Activated T-helper 1 cell treated with anti-CD3 and anti-CD28 coated beads, Interleukin-12 subunit alpha, Interleukin-12 subunit beta, Interleukin-2, Interleukin-4 antibody, amounts not matched to agents 30 ng/mL and 10 ng/mL and 1 ng/mL, durations not matched to agents 14 hours and 24 hours and 36 hours (primary cell): ENCODE measurements at regions not wholly inside any gene's neighbourhood (a gene's known extent, or its start where the extent isn't known, plus 50 kb on each side); places are given as distances from the start of the nearest gene placed in this dataset.

Source experiments
- DNase-seq: peaks from one replicate; pipeline ENCODE4 v3.0.0; 2021; ENCODE audit warnings: low spot score
- H3K27ac Mint-ChIP-seq: one replicate; pipeline ENCODE4 v1.8.0; 2021; ENCODE audit warnings: mild to moderate bottlenecking, mixed read lengths
- H3K27me3 Mint-ChIP-seq: one replicate; pipeline ENCODE4 v1.8.0; 2022; ENCODE audit warnings: mild to moderate bottlenecking, moderate library complexity, mixed read lengths; ENCODE audit not compliant: insufficient read depth
- H3K36me3 Mint-ChIP-seq: one replicate; pipeline ENCODE4 v1.8.0; 2021; ENCODE audit warnings: low read depth, mixed read lengths
- H3K4me1 Mint-ChIP-seq: one replicate; pipeline ENCODE4 v1.8.0; 2021; ENCODE audit warnings: low read depth, mixed read lengths
- H3K4me3 Mint-ChIP-seq: one replicate; pipeline ENCODE4 v1.8.0; 2021; ENCODE audit warnings: mild to moderate bottlenecking, moderate library complexity, mixed read lengths
- H3K9me3 Mint-ChIP-seq: one replicate; pipeline ENCODE4 v1.8.0; 2021; ENCODE audit warnings: mixed read lengths
- intact Hi-C: fragments of 100-400 bp; cut with micrococcal nuclease; formaldehyde crosslinking; loops from one replicate; pipeline ENCODE4 v1.15.1; 2024

DNA sequence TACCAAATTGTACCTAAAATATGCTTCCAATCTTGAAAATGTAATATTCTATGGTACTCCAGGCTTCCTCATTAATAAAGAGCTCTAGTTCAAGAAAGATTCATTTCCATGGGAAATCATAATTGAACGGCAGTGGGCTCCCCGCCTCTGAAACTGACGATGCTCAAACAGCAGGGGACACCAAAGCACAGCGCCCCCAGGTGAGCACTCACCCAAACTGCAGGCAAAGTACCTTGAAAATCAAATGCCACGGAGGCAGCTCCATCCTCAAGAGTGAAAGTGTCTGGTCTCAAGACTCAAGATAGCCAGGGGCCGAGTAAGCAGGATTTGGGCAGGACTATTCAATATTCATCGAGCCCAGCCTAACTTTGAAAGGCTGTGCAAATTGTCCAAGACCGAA, 217.4 kb upstream of the TNRC6C start:
- H3K36me3 Mint-ChIP-seq = no peaks in the 10 kb centered on the region
- no peaks in the 10 kb centered on the region for H3K4me1 Mint-ChIP-seq
- H3K27me3 Mint-ChIP-seq = peaks cover 11% of the 10 kb centered on the region
- peak; percentile 6 for DNase-seq
- no peaks in the 10 kb centered on the region for H3K9me3 Mint-ChIP-seq
- no peak overlapping the region for H3K27ac Mint-ChIP-seq
- intact Hi-C loops = loop anchor here (5.0 kb wide), 1 partner anchor 199 kb away; no protein-coding TSS in a partner anchor
- H3K4me3 Mint-ChIP-seq = no peak overlapping the region

DNA sequence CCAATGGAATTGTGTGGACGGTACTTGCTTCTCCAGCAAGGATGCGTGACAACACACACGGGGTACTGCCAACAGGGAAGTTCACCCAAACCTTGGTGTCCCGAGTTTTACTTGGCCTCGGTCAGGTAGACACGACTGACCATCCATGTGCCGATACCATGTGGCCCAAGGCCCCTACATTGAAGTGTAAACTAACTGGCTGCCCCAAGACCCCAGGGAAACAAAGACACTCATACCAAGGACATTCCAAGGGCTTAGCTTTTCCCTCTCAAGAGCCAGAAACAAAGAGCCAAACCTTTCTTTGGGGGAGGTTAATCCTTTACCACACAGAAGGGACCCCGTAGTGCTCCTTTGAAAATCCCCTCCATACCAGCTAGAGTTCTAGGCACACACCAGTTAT, 215.9 kb upstream of the TNRC6C start:
- H3K4me3 Mint-ChIP-seq = no peak overlapping the region
- no peaks in the 10 kb centered on the region for H3K9me3 Mint-ChIP-seq
- intact Hi-C loops = loop anchor here (5.0 kb wide), 1 partner anchor 200 kb away; no protein-coding TSS in a partner anchor
- no peak for DNase-seq
- H3K27me3 Mint-ChIP-seq = peaks cover 8% of the 10 kb centered on the region
- H3K27ac Mint-ChIP-seq = no peak overlapping the region
- no peaks in the 10 kb centered on the region for H3K4me1 Mint-ChIP-seq
- no peaks in the 10 kb centered on the region for H3K36me3 Mint-ChIP-seq

- Mint-ChIP-seq H3K36me3 (no peaks in the 10 kb centered on the region), H3K27ac (no peak overlapping the region), H3K9me3 (no peaks in the 10 kb centered on the region), H3K27me3 (peaks cover 4% of the 10 kb centered on the region), H3K4me3 (no peak overlapping the region), H3K4me1 (no peaks in the 10 kb centered on the region)
- intact Hi-C loops = loop anchor here (5.0 kb wide), 1 partner anchor 202 kb away; no protein-coding TSS in a partner anchor
- DNase-seq = no peak
Observed at GRCh38 chr17:77744066-77744988, 214.2 kb upstream of the TNRC6C start.

GRCh38 chr17:77745702-77746101, 212.8 kb upstream of the TNRC6C start:
- H3K27ac Mint-ChIP-seq = no peak overlapping the region
- no peaks in the 10 kb centered on the region for H3K4me1 Mint-ChIP-seq
- peaks cover 2% of the 10 kb centered on the region for H3K27me3 Mint-ChIP-seq
- no peak overlapping the region for H3K4me3 Mint-ChIP-seq
- DNase-seq = no peak
- intact Hi-C loops = no loop called here
- H3K9me3 Mint-ChIP-seq = no peaks in the 10 kb centered on the region
- no peaks in the 10 kb centered on the region for H3K36me3 Mint-ChIP-seq

- Mint-ChIP-seq H3K36me3 (no peaks in the 10 kb centered on the region), H3K27me3 (peaks cover 1% of the 10 kb centered on the region), H3K27ac (no peak overlapping the region), H3K9me3 (no peaks in the 10 kb centered on the region), H3K4me1 (no peaks in the 10 kb centered on the region), H3K4me3 (no peak overlapping the region)
- intact Hi-C loops = no loop called here
- no peak for DNase-seq
Observed at GRCh38 chr17:77746393-77746792, 212.1 kb upstream of the TNRC6C start.

GRCh38 chr17:77746896-77747554, 211.5 kb upstream of the TNRC6C start:
- Mint-ChIP-seq H3K4me1 (no peaks in the 10 kb centered on the region), H3K27ac (no peak overlapping the region), H3K27me3 (no peaks in the 10 kb centered on the region), H3K36me3 (no peaks in the 10 kb centered on the region), H3K4me3 (no peak overlapping the region), H3K9me3 (no peaks in the 10 kb centered on the region)
- DNase-seq = no peak
- intact Hi-C loops = no loop called here

DNA sequence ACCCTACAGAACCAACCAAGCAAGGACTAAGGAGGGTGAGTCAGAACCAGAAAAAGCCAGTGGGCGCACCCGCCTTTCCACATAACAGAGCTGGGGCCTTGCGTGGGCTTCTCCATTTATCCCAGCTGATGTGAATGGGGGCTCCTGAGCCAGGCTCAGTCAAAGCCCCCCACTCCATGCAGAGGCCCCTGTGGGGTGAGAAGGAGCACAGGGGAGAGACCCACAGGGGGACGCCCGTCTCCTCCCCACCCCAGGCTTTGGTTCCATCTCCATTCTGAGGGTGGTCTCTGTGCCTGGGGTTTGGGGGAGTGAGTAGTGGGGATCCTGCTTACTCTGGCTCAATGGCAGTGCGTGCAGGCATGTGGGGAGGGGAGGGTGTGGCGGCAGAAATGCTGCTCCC, 210.1 kb upstream of the TNRC6C start:
- Mint-ChIP-seq H3K4me1 (no peaks in the 10 kb centered on the region), H3K4me3 (no peak overlapping the region), H3K27ac (no peak overlapping the region), H3K9me3 (no peaks in the 10 kb centered on the region), H3K27me3 (no peaks in the 10 kb centered on the region), H3K36me3 (no peaks in the 10 kb centered on the region)
- no peak for DNase-seq
- intact Hi-C loops = no loop called here

- intact Hi-C loops = no loop called here
- no peaks in the 10 kb centered on the region for H3K4me1 Mint-ChIP-seq
- no peak for DNase-seq
Observed at GRCh38 chr17:77749321-77749751, 209.2 kb upstream of the TNRC6C start.

GRCh38 chr17:77749989-77750388, 208.5 kb upstream of the TNRC6C start:
- Mint-ChIP-seq H3K36me3 (no peaks in the 10 kb centered on the region), H3K27me3 (no peaks in the 10 kb centered on the region), H3K4me3 (no peak overlapping the region), H3K9me3 (no peaks in the 10 kb centered on the region), H3K4me1 (no peaks in the 10 kb centered on the region), H3K27ac (no peak overlapping the region)
- no peak for DNase-seq
- intact Hi-C loops = no loop called here

More at GRCh38 chr17:77749321-77749751, 209.2 kb upstream of the TNRC6C start:
- H3K27ac Mint-ChIP-seq = no peak overlapping the region
- H3K9me3 Mint-ChIP-seq = no peaks in the 10 kb centered on the region
- no peaks in the 10 kb centered on the region for H3K27me3 Mint-ChIP-seq
- no peak overlapping the region for H3K4me3 Mint-ChIP-seq
- H3K36me3 Mint-ChIP-seq = no peaks in the 10 kb centered on the region

GRCh38 chr17:77750427-77751043, 208.0 kb upstream of the TNRC6C start:
- no peaks in the 10 kb centered on the region for H3K36me3 Mint-ChIP-seq
- H3K4me1 Mint-ChIP-seq = no peaks in the 10 kb centered on the region
- H3K27ac Mint-ChIP-seq = no peak overlapping the region
- H3K4me3 Mint-ChIP-seq = no peak overlapping the region
- H3K9me3 Mint-ChIP-seq = no peaks in the 10 kb centered on the region
- no peaks in the 10 kb centered on the region for H3K27me3 Mint-ChIP-seq
- DNase-seq = no peak
- intact Hi-C loops = no loop called here

DNA sequence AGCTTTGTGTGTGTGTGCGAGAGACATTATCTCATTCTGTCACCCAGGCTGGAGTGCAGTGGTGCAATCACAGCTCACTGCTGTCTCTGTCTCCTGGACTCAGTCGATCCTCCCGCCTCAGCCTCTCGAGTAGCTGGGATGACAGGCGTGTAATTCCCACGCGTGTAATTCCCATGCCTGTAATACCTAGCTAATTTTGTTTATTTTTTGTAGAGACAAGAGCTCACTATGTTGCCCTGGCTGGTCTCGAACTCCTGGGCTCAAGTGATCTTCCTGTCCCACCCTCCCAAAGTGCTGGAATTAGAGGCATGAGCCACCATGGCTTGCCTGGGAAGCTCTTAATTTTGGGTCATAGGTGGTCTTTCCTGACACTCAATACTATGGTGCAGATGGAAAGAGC, 205.3 kb upstream of the TNRC6C start:
- H3K4me1 Mint-ChIP-seq = no peaks in the 10 kb centered on the region
- H3K9me3 Mint-ChIP-seq = no peaks in the 10 kb centered on the region
- intact Hi-C loops = no loop called here
- no peaks in the 10 kb centered on the region for H3K36me3 Mint-ChIP-seq
- no peak for DNase-seq
- no peaks in the 10 kb centered on the region for H3K27me3 Mint-ChIP-seq
- H3K4me3 Mint-ChIP-seq = no peak overlapping the region
- H3K27ac Mint-ChIP-seq = no peak overlapping the region

DNA sequence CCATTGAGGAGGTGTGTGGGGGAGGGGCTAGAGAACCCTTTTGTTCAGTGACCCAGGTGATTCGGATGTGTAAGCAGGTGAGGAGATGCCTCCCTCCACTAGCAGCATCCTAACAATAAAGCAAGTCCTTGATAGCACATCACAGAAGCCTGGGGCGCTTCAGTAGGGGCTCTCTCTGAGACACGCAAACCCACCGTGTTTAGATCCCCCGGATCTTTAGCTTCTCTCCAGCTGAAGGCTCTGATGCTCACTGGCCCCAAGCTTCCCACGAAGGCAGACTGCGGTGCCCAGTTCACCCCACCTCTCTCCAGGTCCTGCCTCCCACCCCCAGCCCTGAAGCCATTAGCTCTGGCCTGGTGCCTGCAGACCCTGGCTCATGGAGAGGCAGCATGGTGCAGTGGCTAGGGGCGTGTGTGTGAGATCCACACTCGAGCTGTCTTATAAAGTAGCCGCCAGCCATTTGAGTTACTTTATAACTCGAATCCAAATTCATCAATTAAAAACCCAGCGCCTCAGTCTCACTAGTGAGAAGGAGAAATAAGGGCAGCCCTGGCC, 204.7 kb upstream of the TNRC6C start:
- no peak overlapping the region for H3K27ac Mint-ChIP-seq
- H3K36me3 Mint-ChIP-seq = no peaks in the 10 kb centered on the region
- no peaks in the 10 kb centered on the region for H3K4me1 Mint-ChIP-seq
- no peaks in the 10 kb centered on the region for H3K27me3 Mint-ChIP-seq
- no peak for DNase-seq
- no peaks in the 10 kb centered on the region for H3K9me3 Mint-ChIP-seq
- no peak overlapping the region for H3K4me3 Mint-ChIP-seq
- intact Hi-C loops = no loop called here

- no peak overlapping the region for H3K27ac Mint-ChIP-seq
- intact Hi-C loops = no loop called here
- no peak for DNase-seq
- H3K4me3 Mint-ChIP-seq = no peak overlapping the region
- no peaks in the 10 kb centered on the region for H3K36me3 Mint-ChIP-seq
- no peaks in the 10 kb centered on the region for H3K9me3 Mint-ChIP-seq
- no peaks in the 10 kb centered on the region for H3K4me1 Mint-ChIP-seq
- no peaks in the 10 kb centered on the region for H3K27me3 Mint-ChIP-seq
Observed at GRCh38 chr17:77754956-77755355, 203.5 kb upstream of the TNRC6C start.
